Astrocyte (in vitro differentiated cells and primary cell): ENCODE measurements at regions not wholly inside any gene's neighbourhood (a gene's known extent, or its start where the extent isn't known, plus 50 kb on each side); places are given as distances from the start of the nearest gene placed in this dataset.

Experiments used
- EZH2 ChIP-seq: IDR thresholded peaks from 2 replicates; pipeline ENCODE4 v1.6.1; 2012; ENCODE audit warnings: mild to moderate bottlenecking, low read length, inconsistent platforms; ENCODE audit not compliant: insufficient read depth
- TF ChIP-seq, protein P1 (sequence below): IDR thresholded peaks from 2 replicates; pipeline ENCODE4 v1.5.1; 2011; ENCODE audit warnings: low read depth, mild to moderate bottlenecking, inconsistent platforms, low read length, moderate library complexity; ENCODE audit not compliant: insufficient read depth

DNA sequence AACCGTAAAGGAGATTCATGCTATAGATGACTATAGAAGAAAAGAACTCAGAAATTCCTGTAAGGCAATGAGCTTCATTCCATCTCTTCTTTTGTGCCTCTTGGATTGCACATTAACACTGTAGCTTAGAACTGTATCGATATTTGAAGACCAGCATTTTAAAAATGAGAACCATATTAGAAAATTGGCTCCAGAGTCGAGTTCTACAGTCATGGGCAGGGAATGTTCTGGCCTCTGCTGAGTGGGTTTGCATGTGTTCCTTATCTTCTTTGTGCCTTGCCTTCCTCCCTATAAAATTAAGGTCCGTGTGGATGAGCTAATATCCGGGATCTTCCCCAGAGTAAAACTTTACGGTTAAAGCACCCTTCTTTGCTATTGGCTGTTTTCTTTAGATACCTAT lies 77.4 kb upstream of the PLCL2 start:
- TF ChIP-seq, protein P1, sequence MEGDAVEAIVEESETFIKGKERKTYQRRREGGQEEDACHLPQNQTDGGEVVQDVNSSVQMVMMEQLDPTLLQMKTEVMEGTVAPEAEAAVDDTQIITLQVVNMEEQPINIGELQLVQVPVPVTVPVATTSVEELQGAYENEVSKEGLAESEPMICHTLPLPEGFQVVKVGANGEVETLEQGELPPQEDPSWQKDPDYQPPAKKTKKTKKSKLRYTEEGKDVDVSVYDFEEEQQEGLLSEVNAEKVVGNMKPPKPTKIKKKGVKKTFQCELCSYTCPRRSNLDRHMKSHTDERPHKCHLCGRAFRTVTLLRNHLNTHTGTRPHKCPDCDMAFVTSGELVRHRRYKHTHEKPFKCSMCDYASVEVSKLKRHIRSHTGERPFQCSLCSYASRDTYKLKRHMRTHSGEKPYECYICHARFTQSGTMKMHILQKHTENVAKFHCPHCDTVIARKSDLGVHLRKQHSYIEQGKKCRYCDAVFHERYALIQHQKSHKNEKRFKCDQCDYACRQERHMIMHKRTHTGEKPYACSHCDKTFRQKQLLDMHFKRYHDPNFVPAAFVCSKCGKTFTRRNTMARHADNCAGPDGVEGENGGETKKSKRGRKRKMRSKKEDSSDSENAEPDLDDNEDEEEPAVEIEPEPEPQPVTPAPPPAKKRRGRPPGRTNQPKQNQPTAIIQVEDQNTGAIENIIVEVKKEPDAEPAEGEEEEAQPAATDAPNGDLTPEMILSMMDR = no peak
- TF ChIP-seq EZH2 = no peak
